ENCODE measurements at regions not wholly inside any gene's neighbourhood (a gene's known extent, or its start where the extent isn't known, plus 50 kb on each side); places are given as distances from the start of the nearest gene placed in this dataset.

- Mint-ChIP-seq H3K27me3 (ENCODE audit: insufficient read depth, low read depth, poor library complexity) (peaks cover 8% of the 10 kb centered on the region), H3K9me3 (peaks cover 6% of the 10 kb centered on the region), H3K4me3 (no peak overlapping the region), H3K4me1 (peaks cover 9% of the 10 kb centered on the region; the same call in 2 of the 3 replicates), H3K36me3 (ENCODE audit: low read depth) (no peaks in the 10 kb centered on the region; the same call in 2 of the 3 replicates), H3K27ac (no peak overlapping the region)
- H3K4me1 ChIP-seq (ENCODE audit: insufficient read depth): 0 out of 2 replicates have a peak, but pooled peaks cover 3% of the 10 kb centered on the region
- no peaks in the 10 kb centered on the region for H3K36me3 ChIP-seq (ENCODE audit: insufficient read depth)
- no peak overlapping the region for H3K4me2 ChIP-seq
- no peak overlapping the region for H3K4me3 ChIP-seq
- H3K9me2 ChIP-seq (ENCODE audit: insufficient read depth): no peaks in the 10 kb centered on the region; the same call in 1 of the 2 replicates
- H4K20me1 ChIP-seq (replicated peaks; ENCODE audit: insufficient read depth): no peaks in the 10 kb centered on the region; the same call in 1 of the 2 replicates
- no peaks in the 10 kb centered on the region for H3F3A ChIP-seq (replicated peaks; ENCODE audit: low read depth)
- no peak for TF ChIP-seq CREB1 (CRISPR knock-in tag; IDR thresholded peaks at IDR 0.05; ENCODE audit: low read depth)
- no peak for TF ChIP-seq ZNF462 (CRISPR knock-in tag; IDR thresholded peaks at IDR 0.05)
- TF ChIP-seq NANOG (IDR thresholded peaks at IDR 0.05; ENCODE audit: borderline replicate concordance): no peak
- TF ChIP-seq ETS1 (IDR thresholded peaks at IDR 0.05): no peak
- TF ChIP-seq EZH2 (IDR thresholded peaks at IDR 0.05; ENCODE audit: low read depth, unreplicated experiment): no peak
- no peak for TF ChIP-seq ZNF114 (CRISPR knock-in tag; IDR thresholded peaks at IDR 0.05)
- no peak for TF ChIP-seq ZNF331 (CRISPR knock-in tag; IDR thresholded peaks at IDR 0.05; ENCODE audit: low read depth)
- no peak for TF ChIP-seq EZH2phosphoT487 (IDR thresholded peaks at IDR 0.05; ENCODE audit: unreplicated experiment)
- TF ChIP-seq POLR2AphosphoS5 (IDR thresholded peaks at IDR 0.05; ENCODE audit: low read depth): no peak
- no peak for TF ChIP-seq CTCF (conservative IDR thresholded peaks at IDR 0.05; ENCODE audit: low read depth in 2 of 2)
- TF ChIP-seq STAT1 (IDR thresholded peaks at IDR 0.05; ENCODE audit: unreplicated experiment): no peak
- TF ChIP-seq JUNB (IDR thresholded peaks at IDR 0.05; ENCODE audit: unreplicated experiment): no peak
- TF ChIP-seq REST (IDR thresholded peaks at IDR 0.05; ENCODE audit: unreplicated experiment): no peak
- H2AFZ ChIP-seq: no peak overlapping the region
- no peaks in the 10 kb centered on the region for H3K79me2 ChIP-seq (replicated peaks; ENCODE audit: insufficient read depth)
- ATAC-seq (no peak), DNase-seq (ENCODE audit: low spot score) (no peak)
- peaks cover 20% of the 10 kb centered on the region for H3K27me3 ChIP-seq (ENCODE audit: insufficient read depth)
- no peak overlapping the region for H3K27ac ChIP-seq (ENCODE audit: low read depth)
These were observed 214.3 kb upstream of the NUDT4 start for GRCh38 chr12:93163260-93164036.
